Central memory CD8-positive, alpha-beta T cell (primary cell): ENCODE measurements at regions not wholly inside any gene's neighbourhood (a gene's known extent, or its start where the extent isn't known, plus 50 kb on each side); places are given as distances from the start of the nearest gene placed in this dataset.

Experiments used
- ATAC-seq: fragments of 150-1000 bp; cut with Tn5 transposase; replicated peaks from 2 replicates; pipeline ENCODE4 v1.10.0; 2022; ENCODE audit warnings: mild to moderate bottlenecking, moderate FRiP score, moderate number of reproducible peaks; ENCODE audit not compliant: poor library complexity, severe bottlenecking; ENCODE audit errors: extremely low read depth
- DNase-seq, 2 donors: peaks; one replicate each; pipeline ENCODE4 v3.0.0; 2021; ENCODE audit warnings: low spot score in 2 of 2
- H3K27ac Mint-ChIP-seq: one replicate; pipeline ENCODE4 v1.8.0; 2022; ENCODE audit warnings: low read depth, mild to moderate bottlenecking, moderate library complexity, mixed read lengths
- H3K27me3 Mint-ChIP-seq: one replicate; pipeline ENCODE4 v1.8.0; 2022; ENCODE audit warnings: mixed read lengths
- H3K36me3 Mint-ChIP-seq: one replicate; pipeline ENCODE4 v1.8.0; 2022; ENCODE audit warnings: mild to moderate bottlenecking, moderate library complexity, mixed read lengths; ENCODE audit not compliant: insufficient read depth
- H3K4me1 Mint-ChIP-seq: one replicate; pipeline ENCODE4 v1.8.0; 2022; ENCODE audit warnings: mixed read lengths
- H3K4me3 Mint-ChIP-seq: one replicate; pipeline ENCODE4 v1.8.0; 2022; ENCODE audit warnings: mild to moderate bottlenecking, moderate library complexity, mixed read lengths
- H3K9me3 Mint-ChIP-seq: one replicate; pipeline ENCODE4 v1.8.0; 2022; ENCODE audit warnings: mixed read lengths

DNA sequence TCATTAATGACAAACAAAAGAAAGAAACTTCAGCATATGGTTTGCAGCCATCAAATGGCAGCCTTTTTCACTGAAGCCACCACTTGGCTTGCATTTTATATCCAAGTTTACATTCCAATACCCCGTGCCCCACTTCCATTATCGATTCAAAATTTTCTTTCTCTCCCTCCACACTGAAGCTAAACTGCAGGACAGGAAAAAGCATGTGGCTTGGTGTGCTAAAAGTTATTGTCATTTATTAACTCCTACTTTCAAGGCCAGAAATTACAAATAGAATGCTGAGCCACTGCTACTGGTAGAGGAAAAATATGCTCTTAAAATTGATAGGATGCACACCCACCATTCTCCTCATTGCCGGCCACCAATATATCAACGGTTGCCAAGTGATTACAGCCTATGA is 351.6 kb upstream of the DUSP10 start:
- no peak for ATAC-seq
- Mint-ChIP-seq H3K36me3 (no peaks in the 10 kb centered on the region), H3K27ac (no peak overlapping the region), H3K4me3 (no peak overlapping the region), H3K4me1 (no peaks in the 10 kb centered on the region), H3K27me3 (peaks cover 28% of the 10 kb centered on the region), H3K9me3 (no peaks in the 10 kb centered on the region)
- no peak for DNase-seq

DNA sequence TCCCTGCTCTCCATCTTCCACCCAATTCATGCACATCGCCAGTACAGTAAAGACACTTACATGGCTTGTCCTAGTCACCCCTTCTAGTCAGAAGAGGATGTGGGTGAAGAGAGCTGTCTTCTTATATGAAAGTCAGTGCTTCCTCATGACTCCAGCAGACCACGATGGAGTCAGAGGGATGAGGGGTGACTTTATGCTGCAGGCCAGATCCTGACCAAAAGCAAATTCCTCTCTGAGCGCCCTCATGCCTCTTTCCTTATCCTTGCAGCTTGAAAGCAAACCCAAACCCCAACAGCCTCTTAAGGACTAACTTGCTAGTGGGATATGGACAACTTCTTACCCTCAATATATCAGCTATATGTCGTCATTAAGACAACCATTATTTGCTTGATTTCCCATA is 348.2 kb upstream of the DUSP10 start:
- DNase-seq (no peak), ATAC-seq (no peak)
- peaks cover 59% of the 10 kb centered on the region for H3K27me3 Mint-ChIP-seq
- no peak overlapping the region for H3K27ac Mint-ChIP-seq
- H3K4me3 Mint-ChIP-seq = no peak overlapping the region
- H3K4me1 Mint-ChIP-seq = no peaks in the 10 kb centered on the region
- H3K9me3 Mint-ChIP-seq = peaks cover 4% of the 10 kb centered on the region
- no peaks in the 10 kb centered on the region for H3K36me3 Mint-ChIP-seq

DNA sequence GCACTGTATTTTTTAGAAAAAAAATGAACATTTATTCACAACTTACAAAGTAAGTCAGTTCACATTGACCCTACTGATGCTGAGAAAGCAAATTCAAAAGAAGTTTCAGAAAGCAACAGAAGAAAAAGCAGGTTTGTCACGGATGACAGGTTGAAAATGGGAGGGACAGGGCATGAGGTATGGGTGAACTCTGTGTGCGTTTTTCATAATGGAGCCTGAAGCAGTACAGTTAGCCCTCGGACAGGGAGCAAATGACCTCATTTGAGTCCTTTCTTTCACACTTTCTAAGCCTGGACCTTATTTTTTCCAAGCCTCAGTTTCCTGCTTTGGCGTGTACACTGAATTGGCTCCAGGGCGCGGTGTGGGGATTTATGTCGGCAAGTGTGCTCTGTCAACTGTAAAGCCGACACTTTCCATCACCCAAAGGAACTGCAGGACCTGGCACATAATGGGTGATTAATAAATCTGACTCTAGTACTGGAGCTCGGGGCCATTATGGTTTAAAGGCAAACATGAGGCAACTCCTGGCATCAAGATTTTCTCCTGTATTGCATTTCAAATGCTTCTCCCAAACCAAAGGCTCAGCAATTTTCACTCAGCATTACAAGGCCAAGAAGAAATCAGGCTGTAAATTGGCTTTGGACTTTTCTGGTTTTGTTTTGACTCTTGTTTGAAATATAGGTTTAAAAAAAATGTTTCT is 345.5 kb upstream of the DUSP10 start:
- Mint-ChIP-seq H3K4me1 (no peaks in the 10 kb centered on the region), H3K27me3 (peaks cover 56% of the 10 kb centered on the region), H3K27ac (no peak overlapping the region), H3K4me3 (no peak overlapping the region), H3K9me3 (peaks cover 4% of the 10 kb centered on the region), H3K36me3 (no peaks in the 10 kb centered on the region)
- DNase-seq (no peak), ATAC-seq (no peak)

DNA sequence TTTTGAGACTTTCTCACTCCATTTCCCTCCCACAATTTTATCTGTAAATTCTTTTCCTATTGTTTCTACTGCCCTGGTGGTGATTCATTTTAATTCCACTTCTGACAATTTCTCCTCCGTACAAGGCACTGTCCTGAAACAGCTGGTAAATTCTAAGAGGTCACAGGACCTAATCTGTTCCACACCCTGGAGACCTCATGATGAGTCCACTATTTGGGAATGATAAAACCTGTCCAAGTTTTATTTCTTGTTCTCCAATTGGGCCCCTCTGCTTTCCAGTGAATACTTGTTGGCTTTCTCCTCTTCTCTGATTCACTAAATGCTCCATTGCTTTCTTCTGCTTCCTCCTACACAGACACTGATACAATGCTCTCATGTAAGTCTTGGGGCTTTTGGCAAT is 343.1 kb upstream of the DUSP10 start:
- H3K36me3 Mint-ChIP-seq = no peaks in the 10 kb centered on the region
- no peak overlapping the region for H3K27ac Mint-ChIP-seq
- peaks cover 4% of the 10 kb centered on the region for H3K9me3 Mint-ChIP-seq
- no peak overlapping the region for H3K4me3 Mint-ChIP-seq
- H3K27me3 Mint-ChIP-seq = peaks cover 50% of the 10 kb centered on the region
- DNase-seq = no peak
- no peak for ATAC-seq
- H3K4me1 Mint-ChIP-seq = no peaks in the 10 kb centered on the region

DNA sequence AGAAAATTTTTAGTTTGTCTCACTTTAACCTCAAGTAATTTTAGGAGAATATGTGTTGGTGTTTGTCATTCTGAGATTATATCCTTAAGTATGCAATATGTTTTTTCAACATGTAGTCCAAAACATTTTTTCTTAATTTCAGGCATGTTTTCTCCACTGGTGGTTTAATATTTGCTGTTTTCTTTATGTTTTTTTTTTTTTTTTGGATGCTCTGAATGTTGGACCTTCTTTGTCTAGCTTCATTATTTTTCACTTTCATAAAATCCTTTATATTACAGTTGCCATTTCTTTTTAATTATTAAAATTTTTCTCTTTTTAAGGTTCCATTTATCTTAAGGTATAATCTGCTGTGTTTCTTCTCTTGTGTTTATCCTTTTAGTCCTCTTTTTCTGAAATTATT is 342.2 kb upstream of the DUSP10 start:
- no peak for DNase-seq

DNA sequence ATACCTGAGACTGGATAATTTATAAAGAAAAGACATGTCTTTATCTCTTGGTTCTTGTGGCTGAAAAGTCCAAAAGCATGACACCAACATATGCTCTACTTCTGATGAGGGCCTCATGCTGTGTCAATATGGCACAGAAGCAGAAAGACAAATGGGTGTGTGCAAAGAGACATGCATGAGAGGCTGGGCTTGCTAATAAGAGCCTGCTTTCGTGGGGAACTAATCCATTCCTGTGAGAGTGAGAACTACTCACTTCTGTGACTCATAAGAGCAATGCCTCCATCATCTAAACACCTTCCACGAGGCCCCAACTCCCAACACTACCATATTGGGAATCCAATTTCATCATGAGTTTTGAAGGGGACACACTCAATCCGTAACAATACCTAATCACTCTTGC is 340.0 kb upstream of the DUSP10 start:
- DNase-seq = no peak
- Mint-ChIP-seq H3K4me3 (no peak overlapping the region), H3K27me3 (peaks cover 24% of the 10 kb centered on the region), H3K27ac (no peak overlapping the region), H3K36me3 (no peaks in the 10 kb centered on the region), H3K4me1 (no peaks in the 10 kb centered on the region), H3K9me3 (peaks cover 4% of the 10 kb centered on the region)
- ATAC-seq = no peak

More for the DNA sequence above, 342.2 kb upstream of the DUSP10 start:
- H3K9me3 Mint-ChIP-seq = peaks cover 4% of the 10 kb centered on the region
- H3K4me3 Mint-ChIP-seq = no peak overlapping the region
- peaks cover 41% of the 10 kb centered on the region for H3K27me3 Mint-ChIP-seq
- ATAC-seq = no peak
- no peak overlapping the region for H3K27ac Mint-ChIP-seq
- H3K36me3 Mint-ChIP-seq = no peaks in the 10 kb centered on the region
- no peaks in the 10 kb centered on the region for H3K4me1 Mint-ChIP-seq

DNA sequence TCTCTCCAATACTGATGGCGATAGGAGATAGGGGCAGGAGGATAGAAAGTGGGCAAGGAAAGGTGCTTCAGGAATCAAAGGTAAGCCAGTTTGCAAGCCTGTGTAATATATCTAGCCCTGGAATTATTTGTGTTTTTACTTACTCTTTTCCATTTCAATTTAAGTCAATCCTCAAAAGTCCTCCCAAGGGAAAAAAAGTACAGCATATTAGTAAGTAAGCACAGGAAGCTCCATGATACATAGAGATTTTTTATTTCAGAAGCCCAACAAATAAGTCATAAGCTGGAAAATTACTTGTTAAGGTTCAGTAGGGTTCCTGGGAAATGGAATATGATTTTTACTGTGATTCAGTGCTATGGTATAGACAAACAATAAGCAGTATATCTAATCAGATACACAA is 337.7 kb upstream of the DUSP10 start:
- H3K4me3 Mint-ChIP-seq = no peak overlapping the region
- no peaks in the 10 kb centered on the region for H3K4me1 Mint-ChIP-seq
- H3K27me3 Mint-ChIP-seq = peaks cover 10% of the 10 kb centered on the region
- no peak for DNase-seq
- H3K36me3 Mint-ChIP-seq = no peaks in the 10 kb centered on the region
- ATAC-seq = no peak
- no peak overlapping the region for H3K27ac Mint-ChIP-seq
- H3K9me3 Mint-ChIP-seq = no peaks in the 10 kb centered on the region

DNA sequence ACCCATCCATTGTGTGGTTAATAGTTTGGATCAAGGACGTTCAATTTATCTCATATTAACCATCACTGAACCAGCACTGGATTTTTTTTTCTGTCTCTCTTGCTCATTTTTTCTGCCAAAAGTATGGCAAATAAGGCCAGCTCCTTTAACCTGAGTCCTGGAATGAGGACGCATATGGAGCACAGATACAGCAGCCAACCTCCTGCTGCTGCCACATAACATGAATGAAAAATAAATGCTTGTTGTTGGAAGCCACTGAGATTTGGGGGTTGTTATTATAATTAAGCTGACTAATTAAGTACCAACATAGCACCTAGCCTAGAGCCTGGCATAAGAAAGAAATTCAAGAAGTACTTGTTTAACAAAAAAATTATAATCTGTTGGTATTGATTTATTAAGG is 335.3 kb upstream of the DUSP10 start:
- no peaks in the 10 kb centered on the region for H3K4me1 Mint-ChIP-seq
- H3K36me3 Mint-ChIP-seq = no peaks in the 10 kb centered on the region
- ATAC-seq (no peak), DNase-seq (no peak)
- no peak overlapping the region for H3K4me3 Mint-ChIP-seq
- H3K27me3 Mint-ChIP-seq = peaks cover 18% of the 10 kb centered on the region
- H3K9me3 Mint-ChIP-seq = no peaks in the 10 kb centered on the region
- no peak overlapping the region for H3K27ac Mint-ChIP-seq

DNA sequence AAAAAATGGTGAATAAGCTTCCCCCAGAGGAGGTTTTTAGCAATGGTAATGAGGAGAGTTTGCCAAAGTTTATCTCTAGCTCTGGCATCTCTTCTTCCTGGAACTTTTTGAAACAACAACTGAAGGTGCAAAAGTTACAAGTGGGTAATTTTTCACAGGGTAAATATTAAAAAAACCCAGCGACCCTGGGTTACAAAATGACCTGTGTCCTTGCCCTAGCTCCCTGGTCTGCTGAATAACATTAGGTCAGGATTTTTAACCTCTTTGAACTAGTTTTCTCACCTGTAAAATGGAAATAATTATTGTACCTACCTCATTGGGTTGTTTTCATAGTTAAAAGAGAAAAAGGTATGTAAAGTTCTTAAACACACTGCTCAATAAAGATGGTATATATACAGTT is 332.4 kb upstream of the DUSP10 start:
- Mint-ChIP-seq H3K4me3 (no peak overlapping the region), H3K27ac (no peak overlapping the region), H3K36me3 (no peaks in the 10 kb centered on the region), H3K27me3 (peaks cover 19% of the 10 kb centered on the region), H3K4me1 (no peaks in the 10 kb centered on the region), H3K9me3 (no peaks in the 10 kb centered on the region)
- ATAC-seq (no peak), DNase-seq (no peak)

DNA sequence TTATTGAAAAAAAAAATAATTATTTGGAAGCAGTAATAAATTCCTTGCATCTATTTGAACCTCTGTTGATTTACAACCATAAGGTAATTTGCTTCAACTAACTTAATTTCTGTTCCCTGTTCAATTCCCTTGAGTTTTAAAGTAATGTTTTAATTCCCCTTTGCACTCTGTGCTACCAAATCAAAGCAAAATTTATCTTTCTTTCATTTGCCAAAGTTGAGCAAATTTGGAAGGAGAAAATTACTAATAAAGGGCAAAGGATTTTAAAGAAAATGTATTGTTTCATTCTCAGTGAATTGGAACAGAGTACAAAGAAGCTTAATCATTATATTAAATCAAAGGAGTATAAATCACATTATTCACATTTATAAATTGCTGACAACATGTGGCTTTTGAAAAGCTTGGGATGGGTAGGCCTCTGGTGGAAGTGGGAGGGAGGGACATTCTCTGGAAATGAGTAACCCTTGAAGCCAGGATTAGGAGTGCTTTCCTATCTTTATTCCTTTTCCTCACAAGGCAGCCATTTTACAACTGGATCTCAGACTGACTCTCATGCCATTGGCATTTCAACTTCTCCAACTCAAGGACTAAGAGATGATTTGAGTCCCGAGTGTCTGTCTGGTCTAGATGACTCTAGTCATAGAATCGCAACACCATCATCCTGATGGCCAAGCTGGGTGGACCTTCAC is 331.6 kb upstream of the DUSP10 start:
- Mint-ChIP-seq H3K27ac (no peak overlapping the region), H3K4me1 (no peaks in the 10 kb centered on the region)

DNA sequence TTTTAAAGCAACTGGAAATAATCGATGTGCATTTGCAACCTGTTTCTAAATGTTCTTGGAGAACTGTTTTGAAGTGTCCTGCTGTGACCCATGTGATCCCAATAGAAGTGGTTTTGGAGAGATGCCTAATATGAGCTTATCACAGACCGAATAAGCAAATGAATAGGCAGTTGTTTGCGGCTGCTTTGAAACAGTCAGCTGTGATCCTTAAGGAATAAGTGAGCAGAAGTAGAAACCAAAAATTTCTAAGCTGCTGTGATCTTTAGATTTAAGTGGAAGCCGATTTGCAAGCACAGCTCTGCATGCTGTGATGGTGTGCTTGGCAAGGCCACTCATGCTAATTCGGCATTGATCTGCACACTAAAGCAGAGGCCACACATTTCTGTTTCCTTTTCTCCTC is 329.5 kb upstream of the DUSP10 start:
- ATAC-seq (no peak), DNase-seq (no peak)
- H3K27ac Mint-ChIP-seq = no peak overlapping the region
- no peaks in the 10 kb centered on the region for H3K9me3 Mint-ChIP-seq
- no peaks in the 10 kb centered on the region for H3K36me3 Mint-ChIP-seq
- no peak overlapping the region for H3K4me3 Mint-ChIP-seq
- H3K4me1 Mint-ChIP-seq = no peaks in the 10 kb centered on the region
- H3K27me3 Mint-ChIP-seq = peaks cover 13% of the 10 kb centered on the region

More for the DNA sequence above, 331.6 kb upstream of the DUSP10 start:
- no peak for ATAC-seq
- no peaks in the 10 kb centered on the region for H3K36me3 Mint-ChIP-seq
- no peaks in the 10 kb centered on the region for H3K9me3 Mint-ChIP-seq
- H3K4me3 Mint-ChIP-seq = no peak overlapping the region
- H3K27me3 Mint-ChIP-seq = peaks cover 19% of the 10 kb centered on the region
- DNase-seq = no peak

DNA sequence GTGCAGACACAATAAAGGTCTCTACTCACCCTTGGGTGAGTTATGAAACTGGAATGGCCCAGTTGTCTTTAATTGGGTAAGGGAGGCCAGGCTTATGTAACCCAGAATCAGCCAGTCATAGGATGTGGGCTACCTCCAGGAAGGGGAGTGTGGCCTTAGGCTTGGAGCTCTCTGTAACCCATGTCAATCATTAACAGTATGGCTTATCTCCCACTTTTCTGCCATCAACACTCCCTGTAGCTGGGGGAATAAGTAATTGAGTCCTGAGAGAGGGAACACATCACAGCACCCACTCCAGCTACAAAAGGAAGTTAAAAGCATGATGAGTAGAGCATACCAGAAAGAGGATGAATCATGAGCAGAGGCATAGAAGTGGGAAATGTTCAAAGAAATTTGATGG is 327.0 kb upstream of the DUSP10 start:
- H3K9me3 Mint-ChIP-seq = peaks cover 7% of the 10 kb centered on the region
- peaks cover 9% of the 10 kb centered on the region for H3K27me3 Mint-ChIP-seq
- no peak overlapping the region for H3K4me3 Mint-ChIP-seq
- no peak overlapping the region for H3K27ac Mint-ChIP-seq
- no peaks in the 10 kb centered on the region for H3K4me1 Mint-ChIP-seq
- H3K36me3 Mint-ChIP-seq = no peaks in the 10 kb centered on the region
- ATAC-seq = no peak
- DNase-seq = no peak

DNA sequence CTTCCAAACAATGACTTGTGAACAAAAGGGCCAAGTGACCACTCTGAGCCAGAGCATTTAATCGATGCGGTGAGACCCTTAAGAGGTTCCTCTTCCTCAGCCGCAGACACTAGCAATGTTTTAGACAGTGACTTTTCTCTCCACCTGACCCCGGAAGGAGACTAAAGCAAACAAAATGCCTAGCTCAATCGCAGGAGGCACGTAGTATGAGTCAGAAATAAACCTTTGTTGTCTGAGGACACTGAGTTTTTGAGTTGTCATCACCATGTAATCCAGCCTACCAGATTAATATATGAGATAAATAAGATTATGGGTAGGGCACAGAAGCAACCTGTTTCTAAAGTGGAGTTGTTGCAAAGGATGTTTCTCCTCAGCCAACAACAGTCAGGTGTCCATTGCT is 326.2 kb upstream of the DUSP10 start:
- Mint-ChIP-seq H3K4me3 (no peak overlapping the region), H3K27me3 (peaks cover 9% of the 10 kb centered on the region), H3K36me3 (no peaks in the 10 kb centered on the region), H3K4me1 (no peaks in the 10 kb centered on the region), H3K27ac (no peak overlapping the region), H3K9me3 (peaks cover 9% of the 10 kb centered on the region)
- DNase-seq = no peak
- ATAC-seq = no peak
